ENCODE measurements at regions not wholly inside any gene's neighbourhood (a gene's known extent, or its start where the extent isn't known, plus 50 kb on each side); places are given as distances from the start of the nearest gene placed in this dataset.
"Not testable (repeated sequence)": the region's sequence is repeated elsewhere in the genome, so short reads cannot be mapped to it uniquely, and the experiment has no call there.

GRCh38 chr11:121358760-121359159 lies 66.2 kb downstream of the SC5D start:
- Histone ChIP-seq H3K9me3 (no peaks in the 10 kb centered on the region), H3K27ac (peak overlapping the region; percentile 84), H3K36me3 (no peaks in the 10 kb centered on the region), H3K4me1 (ENCODE audit: control insufficient read depth in 1 of 2, insufficient read depth in 1 of 2, low read depth in 1 of 2, low read length in 1 of 2) (peaks cover 36 to 39% of the 10 kb centered on the region in 2 experiments), H3K27me3 (no peaks in the 10 kb centered on the region), H3K4me3 (ENCODE audit: low read depth in 1 of 2, low read length in 1 of 2) (peak overlapping the region in 1 of 2 experiments; percentile 17)
- no peak for TF ChIP-seq CTCF (IDR thresholded peaks at IDR 0.05)

- no peak overlapping the region for H3K4me3 ChIP-seq (ENCODE audit: low read depth in 1 of 2, low read length in 1 of 2)
- H3K36me3 ChIP-seq, result no peaks in the 10 kb centered on the region
- H3K27me3 ChIP-seq, result no peaks in the 10 kb centered on the region
- no peaks in the 10 kb centered on the region for H3K9me3 ChIP-seq
- H3K4me1 ChIP-seq (ENCODE audit: control insufficient read depth in 1 of 2, insufficient read depth in 1 of 2, low read depth in 1 of 2, low read length in 1 of 2), result peaks cover 31 to 33% of the 10 kb centered on the region in 2 experiments
- no peak for TF ChIP-seq CTCF (IDR thresholded peaks at IDR 0.05)
- peak overlapping the region; percentile 84 for H3K27ac ChIP-seq
Observed at GRCh38 chr11:121359591-121359990, 67.0 kb downstream of the SC5D start.

- H3K4me1 ChIP-seq (ENCODE audit: control insufficient read depth in 1 of 2, insufficient read depth in 1 of 2, low read depth in 1 of 2, low read length in 1 of 2), result peaks cover 29 to 31% of the 10 kb centered on the region in 2 experiments
- H3K27ac ChIP-seq; H3K4me3 ChIP-seq (ENCODE audit: low read depth in 1 of 2, low read length in 1 of 2); H3K9me3 ChIP-seq; H3K36me3 ChIP-seq; H3K27me3 ChIP-seq: not testable (repeated sequence)
Observed at GRCh38 chr11:121362955-121363354, 70.4 kb downstream of the SC5D start.

GRCh38 chr11:121365304-121365703 lies 72.7 kb downstream of the SC5D start:
- no peaks in the 10 kb centered on the region for H3K9me3 ChIP-seq
- H3K27ac ChIP-seq, result no peak overlapping the region
- no peaks in the 10 kb centered on the region for H3K36me3 ChIP-seq
- no peak overlapping the region for H3K4me3 ChIP-seq (ENCODE audit: low read depth in 1 of 2, low read length in 1 of 2)
- H3K27me3 ChIP-seq, result no peaks in the 10 kb centered on the region
- peaks cover 11 to 13% of the 10 kb centered on the region in 2 experiments for H3K4me1 ChIP-seq (ENCODE audit: control insufficient read depth in 1 of 2, insufficient read depth in 1 of 2, low read depth in 1 of 2, low read length in 1 of 2)
- TF ChIP-seq CTCF (IDR thresholded peaks at IDR 0.05), result no peak

- H3K9me3 ChIP-seq, result no peaks in the 10 kb centered on the region
- no peak overlapping the region for H3K27ac ChIP-seq
- H3K36me3 ChIP-seq, result no peaks in the 10 kb centered on the region
- H3K27me3 ChIP-seq, result no peaks in the 10 kb centered on the region
- no peak for TF ChIP-seq CTCF (IDR thresholded peaks at IDR 0.05)
- H3K4me1 ChIP-seq (ENCODE audit: control insufficient read depth in 1 of 2, insufficient read depth in 1 of 2, low read depth in 1 of 2, low read length in 1 of 2), result peaks cover 11 to 13% of the 10 kb centered on the region in 2 experiments
- no peak overlapping the region for H3K4me3 ChIP-seq (ENCODE audit: low read depth in 1 of 2, low read length in 1 of 2)
Observed at GRCh38 chr11:121366038-121366437, 73.5 kb downstream of the SC5D start.

- H3K36me3 ChIP-seq, result no peaks in the 10 kb centered on the region
- peak overlapping the region in 1 of 2 experiments; percentile 7 for H3K4me3 ChIP-seq (ENCODE audit: low read depth in 1 of 2, low read length in 1 of 2)
- H3K27me3 ChIP-seq, result no peaks in the 10 kb centered on the region
- TF ChIP-seq CTCF (IDR thresholded peaks at IDR 0.05), result no peak
- H3K4me1 ChIP-seq (ENCODE audit: control insufficient read depth in 1 of 2, insufficient read depth in 1 of 2, low read depth in 1 of 2, low read length in 1 of 2), result peaks cover 12 to 13% of the 10 kb centered on the region in 2 experiments
- peak overlapping the region; percentile 69 for H3K27ac ChIP-seq
- no peaks in the 10 kb centered on the region for H3K9me3 ChIP-seq
Observed at GRCh38 chr11:121367001-121367843, 74.7 kb downstream of the SC5D start.
